Activated CD4-positive, alpha-beta T cell treated with anti-CD3 and anti-CD28 coated beads for 36 hours (primary cell): ENCODE measurements at regions not wholly inside any gene's neighbourhood (a gene's known extent, or its start where the extent isn't known, plus 50 kb on each side); places are given as distances from the start of the nearest gene placed in this dataset.

Source experiments
- ATAC-seq: fragments of 200-7000 bp; cut with Tn5 transposase; one replicate; pipeline ENCODE4 v1.10.0; 2021; ENCODE audit warnings: mild to moderate bottlenecking, moderate library complexity
- CTCF ChIA-PET: fragments of 350-600 bp; sonication (Branson Sonifier 250); formaldehyde crosslinking; loops from one replicate; lab custom pipeline; 2021; ENCODE audit warnings: antibody characterized with exemption; lab: Charles Lee
- POLR2A ChIA-PET: fragments of 350-600 bp; sonication (Branson Sonifier 250); formaldehyde crosslinking; loops from one replicate; lab custom pipeline; 2021; ENCODE audit warnings: antibody characterized with exemption, inconsistent platforms; lab: Charles Lee
- DNase-seq: peaks from one replicate; pipeline ENCODE4 v3.0.0-alpha.2; 2020
- H3K27ac Mint-ChIP-seq: one replicate; pipeline ENCODE4 v1.8.0; 2021; ENCODE audit warnings: mixed read lengths
- H3K27me3 Mint-ChIP-seq: one replicate; pipeline ENCODE4 v1.8.0; 2021; ENCODE audit warnings: mixed read lengths
- H3K36me3 Mint-ChIP-seq: one replicate; pipeline ENCODE4 v1.8.0; 2021; ENCODE audit warnings: low read depth, mixed read lengths
- H3K4me1 Mint-ChIP-seq: one replicate; pipeline ENCODE4 v1.8.0; 2021; ENCODE audit warnings: mixed read lengths
- H3K4me3 Mint-ChIP-seq: one replicate; pipeline ENCODE4 v1.8.0; 2021; ENCODE audit warnings: mild to moderate bottlenecking, moderate library complexity, mixed read lengths
- H3K9me3 Mint-ChIP-seq: one replicate; pipeline ENCODE4 v1.8.0; 2021; ENCODE audit warnings: low read depth, mixed read lengths
- intact Hi-C, 2 experiments: fragments of 100-400 bp; cut with DNase I in 1 of 2; cut with micrococcal nuclease in 1 of 2; formaldehyde crosslinking; loops; one replicate each; pipeline versions ENCODE4 v1.14.2 to v1.15.1; 2022 to 2024; cut with DNase I, micrococcal nuclease

GRCh38 chrX:24410514-24411189, 50.2 kb downstream of the SUPT20HL1 start:
- intact Hi-C loops = no loop called here
- ATAC-seq = no peak
- H3K4me3 Mint-ChIP-seq = no peak overlapping the region
- no peak overlapping the region for H3K27ac Mint-ChIP-seq
- no peaks in the 10 kb centered on the region for H3K4me1 Mint-ChIP-seq
- H3K9me3 Mint-ChIP-seq = no peaks in the 10 kb centered on the region
- no peak for DNase-seq
- H3K27me3 Mint-ChIP-seq = no peaks in the 10 kb centered on the region
- ChIA-PET POLR2A (no interaction called here), CTCF (no interaction called here)
- H3K36me3 Mint-ChIP-seq = no peaks in the 10 kb centered on the region

- ATAC-seq (no peak), DNase-seq (no peak)
- H3K36me3 Mint-ChIP-seq = no peaks in the 10 kb centered on the region
- H3K9me3 Mint-ChIP-seq = no peaks in the 10 kb centered on the region
- no peak overlapping the region for H3K4me3 Mint-ChIP-seq
- H3K27ac Mint-ChIP-seq = no peak overlapping the region
- no peaks in the 10 kb centered on the region for H3K4me1 Mint-ChIP-seq
- POLR2A ChIA-PET = no interaction called here
- CTCF ChIA-PET = interaction anchor here (1.1 to 1.6 kb wide), 2 partner anchors 15 to 17 kb away, joined by 3 read pairs; no protein-coding TSS in a partner anchor
- intact Hi-C loops = no loop called here
- no peaks in the 10 kb centered on the region for H3K27me3 Mint-ChIP-seq
Measured at GRCh38 chrX:24412637-24413363, 52.3 kb upstream of the PDK3 start.
